ENCODE measurements at regions not wholly inside any gene's neighbourhood (a gene's known extent, or its start where the extent isn't known, plus 50 kb on each side); places are given as distances from the start of the nearest gene placed in this dataset.

GRCh38 chr3:55252921-55253320, 234.2 kb downstream of the WNT5A start:
- TF ChIP-seq CTCF (IDR thresholded peaks at IDR 0.05) (no peak), POLR2A (IDR thresholded peaks at IDR 0.05) (no peak)
